ENCODE measurements at regions not wholly inside any gene's neighbourhood (a gene's known extent, or its start where the extent isn't known, plus 50 kb on each side); places are given as distances from the start of the nearest gene placed in this dataset.

DNA sequence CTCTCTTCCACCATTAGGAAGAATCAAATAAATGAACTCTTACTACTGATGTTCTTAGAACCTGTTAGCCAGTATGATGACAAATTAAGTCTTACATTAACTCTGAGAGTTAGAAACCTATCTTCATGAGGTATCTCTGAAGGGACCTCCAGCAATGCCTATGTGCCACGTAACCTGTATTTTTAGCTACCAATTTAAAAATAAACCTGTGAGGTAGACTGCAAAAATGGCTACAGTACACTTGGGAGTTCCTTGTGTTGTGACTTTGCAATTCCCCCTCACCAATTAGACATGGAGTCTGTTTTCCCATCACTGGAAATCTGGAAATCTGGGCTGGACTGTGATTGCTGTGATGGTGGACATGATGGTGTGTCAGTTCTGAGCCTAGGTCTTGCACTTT lies 143.7 kb upstream of the MPHOSPH6 start:
- no peaks in the 10 kb centered on the region for H3K27me3 ChIP-seq (ENCODE audit: control insufficient read depth, insufficient read depth, low read length)
- H3K4me1 ChIP-seq (ENCODE audit: control insufficient read depth, insufficient read depth, low read length), result no peaks in the 10 kb centered on the region
- no peak overlapping the region for H2BK20ac ChIP-seq (ENCODE audit: low read depth, low read length)
- no peak overlapping the region for H3K4ac ChIP-seq (ENCODE audit: low read depth, low read length)
- H3K9me1 ChIP-seq (ENCODE audit: insufficient read depth, low read length), result no peaks in the 10 kb centered on the region
- no peak overlapping the region for H3K4me3 ChIP-seq (ENCODE audit: insufficient read depth, low read depth, low read length)
- intact Hi-C loops (cut with micrococcal nuclease) (no loop called here), dilution Hi-C loops (cut with HindIII; ENCODE audit: low sequenced_read_pairs, unreplicated experiment) (no loop called here), in situ Hi-C loops (cut with MboI; ENCODE audit: low sequenced_read_pairs) (no loop called here)
- H3K9ac ChIP-seq (ENCODE audit: low read depth, low read length), result no peak overlapping the region
- no peaks in the 10 kb centered on the region for H4K20me1 ChIP-seq (ENCODE audit: insufficient read depth, low read length)
- no peak for TF ChIP-seq FOS (IDR thresholded peaks at IDR 0.05; ENCODE audit: low read depth, low read length)
- TF ChIP-seq, protein P1, sequence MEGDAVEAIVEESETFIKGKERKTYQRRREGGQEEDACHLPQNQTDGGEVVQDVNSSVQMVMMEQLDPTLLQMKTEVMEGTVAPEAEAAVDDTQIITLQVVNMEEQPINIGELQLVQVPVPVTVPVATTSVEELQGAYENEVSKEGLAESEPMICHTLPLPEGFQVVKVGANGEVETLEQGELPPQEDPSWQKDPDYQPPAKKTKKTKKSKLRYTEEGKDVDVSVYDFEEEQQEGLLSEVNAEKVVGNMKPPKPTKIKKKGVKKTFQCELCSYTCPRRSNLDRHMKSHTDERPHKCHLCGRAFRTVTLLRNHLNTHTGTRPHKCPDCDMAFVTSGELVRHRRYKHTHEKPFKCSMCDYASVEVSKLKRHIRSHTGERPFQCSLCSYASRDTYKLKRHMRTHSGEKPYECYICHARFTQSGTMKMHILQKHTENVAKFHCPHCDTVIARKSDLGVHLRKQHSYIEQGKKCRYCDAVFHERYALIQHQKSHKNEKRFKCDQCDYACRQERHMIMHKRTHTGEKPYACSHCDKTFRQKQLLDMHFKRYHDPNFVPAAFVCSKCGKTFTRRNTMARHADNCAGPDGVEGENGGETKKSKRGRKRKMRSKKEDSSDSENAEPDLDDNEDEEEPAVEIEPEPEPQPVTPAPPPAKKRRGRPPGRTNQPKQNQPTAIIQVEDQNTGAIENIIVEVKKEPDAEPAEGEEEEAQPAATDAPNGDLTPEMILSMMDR (conservative IDR thresholded peaks at IDR 0.05; ENCODE audit: low read depth, low read length), result no peak
- TF ChIP-seq POLR2A (IDR thresholded peaks at IDR 0.05; ENCODE audit: low read depth, low read length), result no peak
- TF ChIP-seq MXI1 (IDR thresholded peaks at IDR 0.05; ENCODE audit: borderline replicate concordance, low read depth, low read length), result no peak
- TF ChIP-seq, protein P2, sequence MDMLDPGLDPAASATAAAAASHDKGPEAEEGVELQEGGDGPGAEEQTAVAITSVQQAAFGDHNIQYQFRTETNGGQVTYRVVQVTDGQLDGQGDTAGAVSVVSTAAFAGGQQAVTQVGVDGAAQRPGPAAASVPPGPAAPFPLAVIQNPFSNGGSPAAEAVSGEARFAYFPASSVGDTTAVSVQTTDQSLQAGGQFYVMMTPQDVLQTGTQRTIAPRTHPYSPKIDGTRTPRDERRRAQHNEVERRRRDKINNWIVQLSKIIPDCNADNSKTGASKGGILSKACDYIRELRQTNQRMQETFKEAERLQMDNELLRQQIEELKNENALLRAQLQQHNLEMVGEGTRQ (IDR thresholded peaks at IDR 0.05; ENCODE audit: low read depth, low read length), result no peak
- no peak for TF ChIP-seq RFX5 (IDR thresholded peaks at IDR 0.05; ENCODE audit: low read depth, low read length)
- no peak for TF ChIP-seq BHLHE40 (IDR thresholded peaks at IDR 0.05; ENCODE audit: low read depth, low read length)
- TF ChIP-seq, protein P3, sequence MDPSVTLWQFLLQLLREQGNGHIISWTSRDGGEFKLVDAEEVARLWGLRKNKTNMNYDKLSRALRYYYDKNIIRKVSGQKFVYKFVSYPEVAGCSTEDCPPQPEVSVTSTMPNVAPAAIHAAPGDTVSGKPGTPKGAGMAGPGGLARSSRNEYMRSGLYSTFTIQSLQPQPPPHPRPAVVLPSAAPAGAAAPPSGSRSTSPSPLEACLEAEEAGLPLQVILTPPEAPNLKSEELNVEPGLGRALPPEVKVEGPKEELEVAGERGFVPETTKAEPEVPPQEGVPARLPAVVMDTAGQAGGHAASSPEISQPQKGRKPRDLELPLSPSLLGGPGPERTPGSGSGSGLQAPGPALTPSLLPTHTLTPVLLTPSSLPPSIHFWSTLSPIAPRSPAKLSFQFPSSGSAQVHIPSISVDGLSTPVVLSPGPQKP (IDR thresholded peaks at IDR 0.05; ENCODE audit: borderline replicate concordance, low read depth, low read length), result no peak
- no peak for TF ChIP-seq SMC3 (IDR thresholded peaks at IDR 0.05; ENCODE audit: low read depth, low read length)
- TF ChIP-seq RCOR1 (IDR thresholded peaks at IDR 0.05; ENCODE audit: insufficient replicate concordance, low read length), result no peak
- TF ChIP-seq MAFK (IDR thresholded peaks at IDR 0.05; ENCODE audit: low read depth, low read length), result no peak
- TF ChIP-seq CEBPB (IDR thresholded peaks at IDR 0.05; ENCODE audit: low read depth, low read length), result no peak
- TF ChIP-seq CHD1 (IDR thresholded peaks at IDR 0.05; ENCODE audit: low read depth, low read length), result no peak
- TF ChIP-seq NFE2L2 (IDR thresholded peaks at IDR 0.05; ENCODE audit: low read depth, low read length), result no peak
- no peak for TF ChIP-seq MAZ (IDR thresholded peaks at IDR 0.05; ENCODE audit: borderline replicate concordance, low read depth, low read length)
- TF ChIP-seq RAD21 (IDR thresholded peaks at IDR 0.05; ENCODE audit: low read length), result no peak
- no peak overlapping the region for H2BK15ac ChIP-seq (ENCODE audit: low read depth, low read length)
- H3K4me2 ChIP-seq (ENCODE audit: low read depth, low read length), result no peak overlapping the region
- no peaks in the 10 kb centered on the region for H3K36me3 ChIP-seq (ENCODE audit: control insufficient read depth, insufficient read depth, low read length)
- H3K9me3 ChIP-seq (ENCODE audit: control insufficient read depth, insufficient read depth, low read length), result no peaks in the 10 kb centered on the region
- ATAC-seq (ENCODE audit: low read depth), result no peak
- H2AK5ac ChIP-seq (ENCODE audit: low read depth, low read length), result no peak overlapping the region
- no peaks in the 10 kb centered on the region for H3K79me1 ChIP-seq (ENCODE audit: low read depth in 1 of 2, low read length in 2 of 2)
- H4K5ac ChIP-seq (ENCODE audit: low read depth, low read length), result no peak overlapping the region
- H4K8ac ChIP-seq (ENCODE audit: low read depth in 2 of 2, low read length in 2 of 2), result no peak overlapping the region
- H2AFZ ChIP-seq (replicated peaks; ENCODE audit: low read length, poor library complexity), result peak overlapping the region; percentile 8
- H3K27ac ChIP-seq (ENCODE audit: insufficient read depth, low read length), result no peak overlapping the region
- no peak overlapping the region for H3K14ac ChIP-seq (replicated peaks; ENCODE audit: low read depth, low read length)
- no peak overlapping the region for H4K91ac ChIP-seq (ENCODE audit: insufficient read depth, low read depth, low read length)
- H3K56ac ChIP-seq (ENCODE audit: extremely low read depth, insufficient read depth, low read length), result no peak overlapping the region
- BruUV-seq (replicated peaks), result no TSS peak
- no peak overlapping the region for H3K23ac ChIP-seq (ENCODE audit: low read depth, low read length)
- no peak overlapping the region for H2BK5ac ChIP-seq (ENCODE audit: low read depth, low read length, poor library complexity, severe bottlenecking)
- no CpG with 5 or more reads among the region's 1 CpG for WGBS, 2 experiments (ENCODE audit: extremely low coverage in 2 of 2, insufficient read length in 1 of 2)
- no peak overlapping the region for H3K18ac ChIP-seq (ENCODE audit: low read depth, low read length)
- ChIA-PET POLR2A (ENCODE audit: unreplicated experiment) (no interaction called here), CTCF (no interaction called here)
- H2AK9ac ChIP-seq (replicated peaks; ENCODE audit: low read depth, low read length, poor library complexity), result no peak overlapping the region
- no peak for DNase-seq
- no peak overlapping the region for H2BK120ac ChIP-seq (ENCODE audit: low read depth, low read length)
